BJ (cell line): ENCODE measurements at regions not wholly inside any gene's neighbourhood (a gene's known extent, or its start where the extent isn't known, plus 50 kb on each side); places are given as distances from the start of the nearest gene placed in this dataset.
"Not testable (repeated sequence)": the region's sequence is repeated elsewhere in the genome, so short reads cannot be mapped to it uniquely, and the experiment has no call there.

Experiments
- CTCF ChIA-PET: fragments of 350-600 bp; formaldehyde crosslinking; extraction: SDS; loops from one replicate; lab custom pipeline; 2021; ENCODE audit warnings: antibody characterized with exemption, inconsistent platforms; lab: Yijun Ruan, JAX
- POLR2A ChIA-PET: fragments of 300-600 bp; sonication (Branson Sonifier 250); formaldehyde crosslinking; extraction: SDS; loops from one replicate; lab custom pipeline; 2021; ENCODE audit warnings: antibody characterized with exemption; lab: Charles Lee
- DNase-seq: peaks from one replicate; pipeline ENCODE4 v3.0.0-alpha.2; 2011; ENCODE audit warnings: low read depth
- H3K27me3 ChIP-seq: 2 replicates; pipeline ENCODE4 v1.6.0; 2011; ENCODE audit warnings: low read length; ENCODE audit not compliant: control insufficient read depth, insufficient read depth
- H3K36me3 ChIP-seq: 2 replicates; pipeline ENCODE4 v1.5.1; 2011; ENCODE audit warnings: low read length; ENCODE audit not compliant: control insufficient read depth, insufficient read depth
- H3K4me3 ChIP-seq: 2 replicates; pipeline ENCODE4 v1.5.1; 2011; ENCODE audit warnings: low read depth, mild to moderate bottlenecking, control low read depth, low read length
- TF ChIP-seq, protein P1 (sequence below): IDR thresholded peaks from 2 replicates; pipeline ENCODE4 v1.5.1; 2011; ENCODE audit warnings: low read depth, mild to moderate bottlenecking, control low read depth, inconsistent platforms, low read length, moderate library complexity; ENCODE audit not compliant: insufficient read depth

DNA sequence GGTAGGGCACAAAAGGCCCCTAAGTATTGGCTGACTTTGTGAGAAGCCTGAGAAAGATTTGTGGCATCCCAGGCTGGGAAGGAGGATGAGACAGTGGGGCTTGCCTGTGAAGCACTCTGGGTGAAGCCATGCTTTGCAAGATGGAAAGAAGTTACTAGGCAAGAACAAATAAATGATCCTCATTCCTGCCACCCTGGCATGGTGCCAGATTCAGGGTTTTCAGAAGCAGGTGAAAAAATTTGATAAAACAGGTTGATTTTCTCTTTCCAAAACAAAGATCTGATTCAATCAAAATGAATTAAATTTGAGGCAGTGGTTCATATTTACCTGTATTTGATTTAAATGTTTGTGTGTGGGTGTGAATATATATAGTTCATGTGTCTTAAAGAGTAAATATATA lies 386.9 kb upstream of the PROX1 start:
- POLR2A ChIA-PET = no interaction called here
- CTCF ChIA-PET = no interaction called here

DNA sequence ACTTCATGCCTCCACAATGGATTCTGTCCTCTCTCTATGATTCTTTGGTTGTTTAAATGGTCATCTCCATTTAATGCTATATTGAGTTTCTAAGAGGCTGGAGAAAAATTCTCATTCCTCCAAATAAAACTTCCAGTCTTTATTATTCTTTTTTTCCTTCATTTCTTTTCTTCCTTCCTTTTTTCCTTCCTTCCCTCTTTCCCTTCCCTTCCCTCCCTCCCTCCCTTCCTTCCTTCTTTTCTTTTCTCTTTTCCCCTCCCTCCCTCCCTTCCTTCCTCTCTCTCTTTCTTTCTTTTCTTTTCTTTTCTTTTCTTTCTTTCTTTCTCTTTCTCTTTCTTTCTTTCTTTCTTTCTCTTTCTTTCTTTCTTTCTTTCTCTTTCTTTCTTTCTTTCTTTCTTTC lies 386.1 kb upstream of the PROX1 start:
- CTCF ChIA-PET, DNase-seq, H3K4me3 ChIP-seq, H3K27me3 ChIP-seq, H3K36me3 ChIP-seq, POLR2A ChIA-PET: not testable (repeated sequence)

More for the DNA sequence above, 386.9 kb upstream of the PROX1 start:
- Histone ChIP-seq H3K4me3 (no peak overlapping the region), H3K36me3 (no peaks in the 10 kb centered on the region), H3K27me3 (no peaks in the 10 kb centered on the region)
- no peak for DNase-seq
- TF ChIP-seq, protein P1, sequence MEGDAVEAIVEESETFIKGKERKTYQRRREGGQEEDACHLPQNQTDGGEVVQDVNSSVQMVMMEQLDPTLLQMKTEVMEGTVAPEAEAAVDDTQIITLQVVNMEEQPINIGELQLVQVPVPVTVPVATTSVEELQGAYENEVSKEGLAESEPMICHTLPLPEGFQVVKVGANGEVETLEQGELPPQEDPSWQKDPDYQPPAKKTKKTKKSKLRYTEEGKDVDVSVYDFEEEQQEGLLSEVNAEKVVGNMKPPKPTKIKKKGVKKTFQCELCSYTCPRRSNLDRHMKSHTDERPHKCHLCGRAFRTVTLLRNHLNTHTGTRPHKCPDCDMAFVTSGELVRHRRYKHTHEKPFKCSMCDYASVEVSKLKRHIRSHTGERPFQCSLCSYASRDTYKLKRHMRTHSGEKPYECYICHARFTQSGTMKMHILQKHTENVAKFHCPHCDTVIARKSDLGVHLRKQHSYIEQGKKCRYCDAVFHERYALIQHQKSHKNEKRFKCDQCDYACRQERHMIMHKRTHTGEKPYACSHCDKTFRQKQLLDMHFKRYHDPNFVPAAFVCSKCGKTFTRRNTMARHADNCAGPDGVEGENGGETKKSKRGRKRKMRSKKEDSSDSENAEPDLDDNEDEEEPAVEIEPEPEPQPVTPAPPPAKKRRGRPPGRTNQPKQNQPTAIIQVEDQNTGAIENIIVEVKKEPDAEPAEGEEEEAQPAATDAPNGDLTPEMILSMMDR = no peak

DNA sequence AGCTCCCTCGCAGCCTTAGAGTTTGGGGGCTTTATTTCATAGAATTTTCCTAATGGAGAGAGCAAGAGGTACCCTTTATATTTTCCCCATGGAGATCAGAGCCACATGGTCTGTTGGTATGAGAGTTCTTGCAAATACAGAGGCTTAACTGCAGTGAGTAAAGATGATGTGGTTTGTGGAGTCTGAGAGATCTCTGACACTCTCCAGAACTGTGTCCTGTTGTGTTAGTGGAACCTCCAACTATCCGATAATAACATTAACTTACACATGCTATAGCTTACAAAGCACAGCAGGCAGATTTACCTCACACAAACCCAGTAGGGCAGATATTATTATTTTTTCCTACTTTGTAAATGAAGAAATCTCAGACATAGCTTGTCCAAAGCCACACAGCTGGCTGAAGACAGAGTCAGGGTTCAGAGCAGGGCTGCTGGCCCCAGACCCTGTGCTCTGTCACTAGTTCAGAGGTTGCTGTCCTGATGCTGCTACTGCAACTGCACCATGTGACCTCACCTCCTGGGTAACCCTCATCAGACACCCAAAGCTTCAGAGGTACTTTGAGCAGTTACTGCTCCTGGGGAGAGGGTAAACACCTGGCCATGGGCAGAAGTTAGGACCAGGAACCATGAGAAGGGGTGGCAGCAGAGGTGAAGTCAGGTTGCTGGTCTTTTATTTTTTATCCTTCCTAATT lies 384.8 kb upstream of the PROX1 start:
- H3K4me3 ChIP-seq = no peak overlapping the region
- no peak for DNase-seq
- ChIA-PET CTCF (no interaction called here), POLR2A (interaction anchor here (0.7 kb wide), 1 partner anchor 995 kb away, joined by 3 read pairs; no protein-coding TSS in a partner anchor)
- TF ChIP-seq, protein P1 = no peak
- H3K36me3 ChIP-seq = no peaks in the 10 kb centered on the region
- H3K27me3 ChIP-seq = no peaks in the 10 kb centered on the region

DNA sequence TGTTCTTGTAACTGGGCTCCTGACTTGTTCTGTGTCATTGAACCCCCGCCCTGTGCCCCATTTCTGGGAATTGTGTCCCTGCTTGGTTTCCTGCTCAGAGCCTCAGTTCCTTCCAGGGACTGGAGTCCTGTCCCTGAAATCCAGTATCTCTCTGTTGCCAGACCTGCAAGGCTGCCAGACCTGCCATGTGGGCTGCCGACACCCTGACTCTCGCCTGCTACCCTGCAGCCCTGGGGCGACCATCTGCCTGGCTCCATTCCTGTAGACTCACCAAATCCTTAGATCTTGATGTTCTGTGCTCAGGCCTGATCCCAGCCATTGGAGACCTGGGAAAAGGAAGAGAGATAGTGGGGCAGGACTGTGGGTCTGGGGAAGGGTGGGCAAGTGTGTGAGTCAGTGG lies 383.3 kb upstream of the PROX1 start:
- CTCF ChIA-PET = no interaction called here
- Histone ChIP-seq H3K4me3 (no peak overlapping the region), H3K27me3 (no peaks in the 10 kb centered on the region), H3K36me3 (no peaks in the 10 kb centered on the region)
- TF ChIP-seq, protein P1 = no peak
- POLR2A ChIA-PET = no interaction called here
- DNase-seq = no peak

DNA sequence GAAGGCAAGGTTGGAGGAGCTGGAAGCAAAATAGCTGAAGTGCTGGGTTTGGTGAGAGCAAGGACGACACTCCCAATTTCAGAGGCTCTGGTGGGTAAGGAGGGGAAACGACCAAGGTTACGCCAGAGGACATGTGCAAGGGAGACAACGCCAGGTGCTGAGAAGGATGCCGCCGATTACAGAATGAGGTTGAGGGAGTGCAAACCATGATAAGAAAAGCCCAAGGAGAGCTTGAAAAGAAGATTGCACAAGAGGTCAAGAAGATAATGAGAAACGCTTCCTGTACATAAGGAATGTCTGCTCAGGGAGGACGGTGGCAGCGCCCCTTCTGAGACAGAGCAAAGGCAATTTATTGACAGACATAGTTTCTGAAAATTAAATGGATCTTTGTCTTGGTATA lies 382.0 kb upstream of the PROX1 start:
- Histone ChIP-seq H3K4me3 (no peak overlapping the region), H3K36me3 (no peaks in the 10 kb centered on the region), H3K27me3 (no peaks in the 10 kb centered on the region)
- TF ChIP-seq, protein P1 = no peak
- DNase-seq = no peak
- ChIA-PET CTCF (no interaction called here), POLR2A (no interaction called here)
